ENCODE measurements at regions not wholly inside any gene's neighbourhood (a gene's known extent, or its start where the extent isn't known, plus 50 kb on each side); places are given as distances from the start of the nearest gene placed in this dataset.

- no peak for TF ChIP-seq CTCF (IDR thresholded peaks at IDR 0.05)
- TF ChIP-seq POLR2A (IDR thresholded peaks at IDR 0.05) = no peak
These were observed 123.9 kb upstream of the IER5L start for GRCh38 chr9:129301941-129302340.
